GM23338 (cell line): ENCODE measurements at regions not wholly inside any gene's neighbourhood (a gene's known extent, or its start where the extent isn't known, plus 50 kb on each side); places are given as distances from the start of the nearest gene placed in this dataset.

Source experiments
- ATAC-seq: fragments of 200-7000 bp; cut with Tn5 transposase; 3 replicates; pipeline ENCODE4 v1.9.1; 2020
- DNase-seq: peaks from one replicate; pipeline ENCODE4 v3.0.0-alpha.2; 2015; ENCODE audit warnings: low spot score
- H2AFZ ChIP-seq: fragments of 200-600 bp; sonication (generic); 2 replicates; pipeline ENCODE4 v1.8.0; 2016; ENCODE audit warnings: antibody characterized with exemption, mild to moderate bottlenecking, moderate library complexity
- H3F3A ChIP-seq: fragments of 200-600 bp; sonication (generic); replicated peaks from 2 replicates; pipeline ENCODE4 v1.8.0; 2017; ENCODE audit warnings: antibody characterized with exemption, mixed run types, low read depth
- H3K27ac ChIP-seq: fragments of 200-600 bp; sonication (generic); 2 replicates; pipeline ENCODE4 v1.6.1; 2016; ENCODE audit warnings: low read depth
- H3K27me3 ChIP-seq: fragments of 200-600 bp; sonication (generic); 2 replicates; pipeline ENCODE4 v1.8.0; 2016; ENCODE audit warnings: mild to moderate bottlenecking, mixed run types, moderate library complexity; ENCODE audit not compliant: insufficient read depth
- H3K36me3 ChIP-seq: fragments of 200-600 bp; sonication (generic); 2 replicates; pipeline ENCODE4 v1.8.0; 2016; ENCODE audit warnings: mild to moderate bottlenecking; ENCODE audit not compliant: insufficient read depth
- H3K4me1 ChIP-seq: fragments of 200-600 bp; sonication (generic); 2 replicates; pipeline ENCODE4 v1.8.0; 2016; ENCODE audit warnings: mild to moderate bottlenecking, moderate library complexity; ENCODE audit not compliant: insufficient read depth
- H3K4me2 ChIP-seq: fragments of 200-600 bp; sonication (generic); 2 replicates; pipeline ENCODE4 v1.7.1; 2017; ENCODE audit warnings: mixed run types
- H3K4me3 ChIP-seq: fragments of 200-600 bp; sonication (generic); 2 replicates; pipeline ENCODE4 v1.6.1; 2016; ENCODE audit warnings: mixed run types
- H3K79me2 ChIP-seq: fragments of 200-600 bp; sonication (generic); replicated peaks from 2 replicates; pipeline ENCODE4 v1.8.0; 2017; ENCODE audit warnings: mild to moderate bottlenecking; ENCODE audit not compliant: insufficient read depth
- H3K9me2 ChIP-seq: fragments of 200-600 bp; sonication (generic); 2 replicates; pipeline ENCODE4 v1.8.0; 2017; ENCODE audit not compliant: insufficient read depth
- H4K20me1 ChIP-seq: fragments of 200-600 bp; sonication (generic); replicated peaks from 2 replicates; pipeline ENCODE4 v1.8.0; 2017; ENCODE audit warnings: mild to moderate bottlenecking; ENCODE audit not compliant: insufficient read depth
- H3K27ac Mint-ChIP-seq: 2 replicates; pipeline ENCODE4 v1.8.0; 2020; ENCODE audit warnings: inconsistent platforms, mild to moderate bottlenecking, moderate library complexity, mixed read lengths
- H3K27me3 Mint-ChIP-seq: 3 replicates; pipeline ENCODE4 v1.8.0; 2022; ENCODE audit warnings: low read depth, mild to moderate bottlenecking, moderate library complexity, mixed read lengths, inconsistent platforms; ENCODE audit not compliant: insufficient read depth, poor library complexity
- H3K36me3 Mint-ChIP-seq: 3 replicates; pipeline ENCODE4 v1.8.0; 2021; ENCODE audit warnings: low read depth, mild to moderate bottlenecking, inconsistent platforms, moderate library complexity, mixed read lengths
- H3K4me1 Mint-ChIP-seq: 3 replicates; pipeline ENCODE4 v1.8.0; 2020; ENCODE audit warnings: mild to moderate bottlenecking, inconsistent platforms, mixed read lengths
- H3K4me3 Mint-ChIP-seq: 3 replicates; pipeline ENCODE4 v1.8.0; 2021; ENCODE audit warnings: moderate library complexity, mild to moderate bottlenecking, inconsistent platforms, mixed read lengths
- H3K9me3 Mint-ChIP-seq: 3 replicates; pipeline ENCODE4 v1.8.0; 2020; ENCODE audit warnings: moderate library complexity, mild to moderate bottlenecking, inconsistent platforms, mixed read lengths
- CREB1 ChIP-seq: fragments of 250-450 bp; sonication (Bioruptor Pico); IDR thresholded peaks from 2 replicates; pipeline ENCODE4 v1.5.0; 2020; ENCODE audit warnings: low read depth, mild to moderate bottlenecking, moderate library complexity
- CTCF ChIP-seq, 2 experiments: fragments of 200-600 bp in 1 of 2; sonication (generic) in 1 of 2; conservative IDR thresholded peaks; 2 replicates each; pipeline versions ENCODE4 v1.5.1 to v1.6.1; 2016 to 2017; ENCODE audit warnings: antibody characterized with exemption in 2 of 2, low read depth in 2 of 2, mild to moderate bottlenecking in 2 of 2, moderate library complexity in 1 of 2
- ETS1 ChIP-seq: IDR thresholded peaks from 2 replicates; pipeline ENCODE4 v1.6.1; 2016; ENCODE audit warnings: antibody characterized with exemption
- EZH2 ChIP-seq: fragments of 200-600 bp; sonication (generic); IDR thresholded peaks from one replicate; pipeline ENCODE4 v1.8.0; 2017; ENCODE audit warnings: antibody characterized with exemption, mild to moderate bottlenecking, low read depth; ENCODE audit not compliant: unreplicated experiment
- EZH2phosphoT487 ChIP-seq: fragments of 200-600 bp; sonication (generic); IDR thresholded peaks from one replicate; pipeline ENCODE4 v1.8.1; 2018; ENCODE audit warnings: antibody characterized with exemption; ENCODE audit not compliant: unreplicated experiment
- JUNB ChIP-seq: IDR thresholded peaks from one replicate; pipeline ENCODE4 v1.6.1; 2016; ENCODE audit warnings: antibody characterized with exemption; ENCODE audit not compliant: unreplicated experiment
- NANOG ChIP-seq: IDR thresholded peaks from 2 replicates; pipeline ENCODE4 v1.6.1; 2016; ENCODE audit warnings: antibody characterized with exemption, borderline replicate concordance
- POLR2AphosphoS5 ChIP-seq: IDR thresholded peaks from 2 replicates; pipeline ENCODE4 v1.6.1; 2016; ENCODE audit warnings: antibody characterized with exemption, low read depth
- REST ChIP-seq: IDR thresholded peaks from one replicate; pipeline ENCODE4 v1.6.1; 2018; ENCODE audit warnings: antibody characterized with exemption; ENCODE audit not compliant: unreplicated experiment
- STAT1 ChIP-seq: IDR thresholded peaks from one replicate; pipeline ENCODE4 v1.6.1; 2016; ENCODE audit warnings: antibody characterized with exemption; ENCODE audit not compliant: unreplicated experiment
- ZNF114 ChIP-seq: fragments of 250-450 bp; sonication (Bioruptor Pico); IDR thresholded peaks from 2 replicates; pipeline ENCODE4 v1.5.0; 2020; ENCODE audit warnings: mild to moderate bottlenecking, moderate library complexity
- ZNF331 ChIP-seq: fragments of 250-450 bp; sonication (Bioruptor Pico); IDR thresholded peaks from 2 replicates; pipeline ENCODE4 v1.5.0; 2020; ENCODE audit warnings: low read depth, mild to moderate bottlenecking, moderate library complexity
- ZNF462 ChIP-seq: fragments of 250-450 bp; sonication (Bioruptor Pico); IDR thresholded peaks from 2 replicates; pipeline ENCODE4 v1.5.0; 2020; ENCODE audit warnings: mild to moderate bottlenecking, moderate library complexity

GRCh38 chr5:159410480-159410879 is 80.2 kb upstream of the IL12B start:
- H3K4me1 ChIP-seq: peaks cover 9% of the 10 kb centered on the region
- TF ChIP-seq ZNF114 (CRISPR knock-in tag) (no peak), REST (no peak), POLR2AphosphoS5 (no peak), CTCF (conservative IDR thresholded peaks at IDR 0.05; ENCODE audit: low read depth in 2 of 2) (no peak), CREB1 (CRISPR knock-in tag) (no peak), EZH2 (no peak), NANOG (no peak), ETS1 (no peak), ZNF462 (CRISPR knock-in tag) (no peak), STAT1 (no peak), JUNB (no peak), EZH2phosphoT487 (no peak), ZNF331 (CRISPR knock-in tag) (no peak)
- H3K9me3 Mint-ChIP-seq: no peaks in the 10 kb centered on the region
- peaks cover 27% of the 10 kb centered on the region for H3K4me1 Mint-ChIP-seq
- H3K27ac ChIP-seq: no peak overlapping the region
- H3K4me2 ChIP-seq: no peak overlapping the region
- H3K36me3 ChIP-seq: no peaks in the 10 kb centered on the region
- DNase-seq (no peak), ATAC-seq (no peak)
- H3F3A ChIP-seq: no peaks in the 10 kb centered on the region
- no peaks in the 10 kb centered on the region for H3K27me3 ChIP-seq
- no peaks in the 10 kb centered on the region for H3K36me3 Mint-ChIP-seq
- H4K20me1 ChIP-seq: no peaks in the 10 kb centered on the region
- no peak overlapping the region for H2AFZ ChIP-seq
- no peak overlapping the region for H3K27ac Mint-ChIP-seq
- no peak overlapping the region for H3K4me3 Mint-ChIP-seq
- no peak overlapping the region for H3K4me3 ChIP-seq
- H3K27me3 Mint-ChIP-seq: peaks cover 2% of the 10 kb centered on the region
- no peaks in the 10 kb centered on the region for H3K79me2 ChIP-seq
- no peaks in the 10 kb centered on the region for H3K9me2 ChIP-seq
